Body of pancreas (tissue), 4 donors: ENCODE measurements at regions not wholly inside any gene's neighbourhood (a gene's known extent, or its start where the extent isn't known, plus 50 kb on each side); places are given as distances from the start of the nearest gene placed in this dataset.

ENCODE experiments used
- POLR2A ChIP-seq, 3 donors: fragments of 450-650 bp; IDR thresholded peaks; one replicate each; pipeline ENCODE4 v1.6.1; 2016; ENCODE audit warnings: antibody characterized with exemption in 3 of 3, mild to moderate bottlenecking in 2 of 3
- TF ChIP-seq, protein P1 (sequence below), 7 experiments: fragments of 450-650 bp in 4 of 7; fragments of 200-600 bp in 3 of 7; sonication (generic) in 3 of 7; IDR thresholded peaks; one replicate each; pipeline ENCODE4 v1.5.1; 2016 to 2019; ENCODE audit warnings: antibody characterized with exemption in 7 of 7

DNA sequence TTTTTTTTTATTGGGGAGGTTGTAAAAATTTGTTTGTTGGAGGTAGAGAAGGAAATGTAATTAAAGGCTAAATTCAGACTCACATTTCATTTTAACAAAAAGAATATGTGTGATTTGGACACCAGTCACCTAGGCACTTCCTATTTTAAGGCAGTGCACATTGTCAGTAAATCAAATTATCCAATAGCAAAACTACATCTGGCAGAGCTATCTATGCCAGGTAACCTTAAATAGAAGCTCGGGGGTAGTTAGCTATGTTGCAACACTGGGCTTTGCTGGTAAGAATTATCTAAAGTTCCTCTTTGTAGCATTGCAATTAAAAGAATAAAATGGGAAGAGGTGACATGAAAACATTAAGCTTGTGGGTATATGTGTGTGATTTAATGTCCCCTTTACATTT, 1064.4 kb upstream of the ZEB2 start:
- TF ChIP-seq, protein P1, sequence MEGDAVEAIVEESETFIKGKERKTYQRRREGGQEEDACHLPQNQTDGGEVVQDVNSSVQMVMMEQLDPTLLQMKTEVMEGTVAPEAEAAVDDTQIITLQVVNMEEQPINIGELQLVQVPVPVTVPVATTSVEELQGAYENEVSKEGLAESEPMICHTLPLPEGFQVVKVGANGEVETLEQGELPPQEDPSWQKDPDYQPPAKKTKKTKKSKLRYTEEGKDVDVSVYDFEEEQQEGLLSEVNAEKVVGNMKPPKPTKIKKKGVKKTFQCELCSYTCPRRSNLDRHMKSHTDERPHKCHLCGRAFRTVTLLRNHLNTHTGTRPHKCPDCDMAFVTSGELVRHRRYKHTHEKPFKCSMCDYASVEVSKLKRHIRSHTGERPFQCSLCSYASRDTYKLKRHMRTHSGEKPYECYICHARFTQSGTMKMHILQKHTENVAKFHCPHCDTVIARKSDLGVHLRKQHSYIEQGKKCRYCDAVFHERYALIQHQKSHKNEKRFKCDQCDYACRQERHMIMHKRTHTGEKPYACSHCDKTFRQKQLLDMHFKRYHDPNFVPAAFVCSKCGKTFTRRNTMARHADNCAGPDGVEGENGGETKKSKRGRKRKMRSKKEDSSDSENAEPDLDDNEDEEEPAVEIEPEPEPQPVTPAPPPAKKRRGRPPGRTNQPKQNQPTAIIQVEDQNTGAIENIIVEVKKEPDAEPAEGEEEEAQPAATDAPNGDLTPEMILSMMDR (IDR thresholded peaks at IDR 0.05): no peak
- TF ChIP-seq POLR2A (IDR thresholded peaks at IDR 0.05): no peak
